ENCODE measurements at regions not wholly inside any gene's neighbourhood (a gene's known extent, or its start where the extent isn't known, plus 50 kb on each side); places are given as distances from the start of the nearest gene placed in this dataset.

GRCh38 chr21:18940791-18941190, 537.2 kb upstream of the TMPRSS15 start:
- Histone ChIP-seq H3K14ac (ENCODE audit: low read length) (no peak overlapping the region), H3K79me2 (ENCODE audit: control insufficient read depth, insufficient read depth, low read length, poor library complexity) (no peaks in the 10 kb centered on the region), H2BK120ac (ENCODE audit: insufficient read depth, low read length, poor library complexity) (no peak overlapping the region), H3K4me2 (ENCODE audit: low read length) (no peak overlapping the region), H2BK12ac (ENCODE audit: low read length) (no peak overlapping the region), H4K12ac (ENCODE audit: low read depth, low read length) (no peak overlapping the region), H4K91ac (ENCODE audit: low read depth, low read length) (no peak overlapping the region), H3K79me1 (ENCODE audit: low read length) (no peaks in the 10 kb centered on the region), H3K4me1 (ENCODE audit: control insufficient read depth in 1 of 2, insufficient read depth in 2 of 2, low read length in 2 of 2) (no peaks in the 10 kb centered on the region), H3K9ac (ENCODE audit: low read length) (no peak overlapping the region), H3K9me3 (ENCODE audit: insufficient read depth, low read depth, low read length) (peaks cover 2% of the 10 kb centered on the region), H2AFZ (ENCODE audit: insufficient read depth, low read length, poor library complexity) (no peak overlapping the region), H3K18ac (ENCODE audit: low read length) (no peak overlapping the region), H3K4me3 (ENCODE audit: low read depth, low read length) (no peak overlapping the region), H3K27ac (ENCODE audit: low read depth, low read length) (no peak overlapping the region), H3K27me3 (ENCODE audit: insufficient read depth, low read length) (no peaks in the 10 kb centered on the region), H3K23ac (ENCODE audit: low read length) (no peak overlapping the region), H2BK5ac (ENCODE audit: low read depth, low read length, poor library complexity) (no peak overlapping the region), H3K36me3 (ENCODE audit: control insufficient read depth in 1 of 2, insufficient read depth in 2 of 2, low read length in 2 of 2) (no peaks in the 10 kb centered on the region), H2AK5ac (ENCODE audit: low read length) (no peak overlapping the region), H3K4ac (ENCODE audit: low read depth, low read length) (no peak overlapping the region), H4K8ac (ENCODE audit: low read depth, low read length) (no peak overlapping the region)
- no CpG with 5 or more reads among the region's 4 CpGs for WGBS (ENCODE audit: extremely low coverage, insufficient coverage, insufficient read length)
- no peak for DNase-seq

GRCh38 chr21:18950045-18950740, 546.6 kb upstream of the TMPRSS15 start:
- H3K23ac ChIP-seq (ENCODE audit: low read length), result no peak overlapping the region
- H2AFZ ChIP-seq (ENCODE audit: insufficient read depth, low read length, poor library complexity), result no peak overlapping the region
- H4K8ac ChIP-seq (ENCODE audit: low read depth, low read length), result no peak overlapping the region
- H2AK5ac ChIP-seq (ENCODE audit: low read length), result no peak overlapping the region
- no peak overlapping the region for H3K4me3 ChIP-seq (ENCODE audit: low read depth, low read length)
- no peak overlapping the region for H3K14ac ChIP-seq (ENCODE audit: low read length)
- no peaks in the 10 kb centered on the region for H3K79me1 ChIP-seq (ENCODE audit: low read length)
- H3K79me2 ChIP-seq (ENCODE audit: control insufficient read depth, insufficient read depth, low read length, poor library complexity), result no peaks in the 10 kb centered on the region
- H3K9ac ChIP-seq (ENCODE audit: low read length), result no peak overlapping the region
- no peak overlapping the region for H3K18ac ChIP-seq (ENCODE audit: low read length)
- no peak overlapping the region for H3K27ac ChIP-seq (ENCODE audit: low read depth, low read length)
- H2BK12ac ChIP-seq (ENCODE audit: low read length), result no peak overlapping the region
- H3K4me2 ChIP-seq (ENCODE audit: low read length), result no peak overlapping the region
- DNase-seq, result no peak
- no peaks in the 10 kb centered on the region for H3K36me3 ChIP-seq (ENCODE audit: control insufficient read depth in 1 of 2, insufficient read depth in 2 of 2, low read length in 2 of 2)
- no peak overlapping the region for H3K4ac ChIP-seq (ENCODE audit: low read depth, low read length)
- no peaks in the 10 kb centered on the region for H3K27me3 ChIP-seq (ENCODE audit: insufficient read depth, low read length)
- no peak overlapping the region for H4K91ac ChIP-seq (ENCODE audit: low read depth, low read length)
- WGBS (ENCODE audit: extremely low coverage, insufficient coverage, insufficient read length), result no CpG with 5 or more reads among the region's 13 CpGs
- H3K9me3 ChIP-seq (ENCODE audit: insufficient read depth, low read depth, low read length), result peaks cover 1% of the 10 kb centered on the region
- no peak overlapping the region for H2BK5ac ChIP-seq (ENCODE audit: low read depth, low read length, poor library complexity)
- no peaks in the 10 kb centered on the region for H3K4me1 ChIP-seq (ENCODE audit: control insufficient read depth in 1 of 2, insufficient read depth in 2 of 2, low read length in 2 of 2)
- no peak overlapping the region for H2BK120ac ChIP-seq (ENCODE audit: insufficient read depth, low read length, poor library complexity)
- H4K12ac ChIP-seq (ENCODE audit: low read depth, low read length), result no peak overlapping the region

- no CpG with 5 or more reads among the region's 14 CpGs for WGBS (ENCODE audit: extremely low coverage, insufficient coverage, insufficient read length)
- H2BK5ac ChIP-seq (ENCODE audit: low read depth, low read length, poor library complexity), result no peak overlapping the region
- no peak overlapping the region for H3K9ac ChIP-seq (ENCODE audit: low read length)
- no peak overlapping the region for H4K8ac ChIP-seq (ENCODE audit: low read depth, low read length)
- no peaks in the 10 kb centered on the region for H3K36me3 ChIP-seq (ENCODE audit: control insufficient read depth in 1 of 2, insufficient read depth in 2 of 2, low read length in 2 of 2)
- no peak overlapping the region for H3K18ac ChIP-seq (ENCODE audit: low read length)
- no peak overlapping the region for H3K4ac ChIP-seq (ENCODE audit: low read depth, low read length)
- no peaks in the 10 kb centered on the region for H3K79me2 ChIP-seq (ENCODE audit: control insufficient read depth, insufficient read depth, low read length, poor library complexity)
- no peak overlapping the region for H2AK5ac ChIP-seq (ENCODE audit: low read length)
- no peak overlapping the region for H3K23ac ChIP-seq (ENCODE audit: low read length)
- no peak overlapping the region for H3K27ac ChIP-seq (ENCODE audit: low read depth, low read length)
- H3K4me3 ChIP-seq (ENCODE audit: low read depth, low read length), result no peak overlapping the region
- no peak overlapping the region for H2AFZ ChIP-seq (ENCODE audit: insufficient read depth, low read length, poor library complexity)
- DNase-seq, result peak in 1 of 2 donors; percentile 7
- H3K4me1 ChIP-seq (ENCODE audit: control insufficient read depth in 1 of 2, insufficient read depth in 2 of 2, low read length in 2 of 2), result no peaks in the 10 kb centered on the region
- no peak overlapping the region for H3K4me2 ChIP-seq (ENCODE audit: low read length)
- no peak overlapping the region for H2BK120ac ChIP-seq (ENCODE audit: insufficient read depth, low read length, poor library complexity)
- H2BK12ac ChIP-seq (ENCODE audit: low read length), result no peak overlapping the region
- H4K91ac ChIP-seq (ENCODE audit: low read depth, low read length), result no peak overlapping the region
- H3K79me1 ChIP-seq (ENCODE audit: low read length), result no peaks in the 10 kb centered on the region
- H3K14ac ChIP-seq (ENCODE audit: low read length), result no peak overlapping the region
- no peaks in the 10 kb centered on the region for H3K27me3 ChIP-seq (ENCODE audit: insufficient read depth, low read length)
- peaks cover 1% of the 10 kb centered on the region for H3K9me3 ChIP-seq (ENCODE audit: insufficient read depth, low read depth, low read length)
- H4K12ac ChIP-seq (ENCODE audit: low read depth, low read length), result no peak overlapping the region
These were observed 547.9 kb upstream of the TMPRSS15 start for GRCh38 chr21:18951271-18952038.

DNA sequence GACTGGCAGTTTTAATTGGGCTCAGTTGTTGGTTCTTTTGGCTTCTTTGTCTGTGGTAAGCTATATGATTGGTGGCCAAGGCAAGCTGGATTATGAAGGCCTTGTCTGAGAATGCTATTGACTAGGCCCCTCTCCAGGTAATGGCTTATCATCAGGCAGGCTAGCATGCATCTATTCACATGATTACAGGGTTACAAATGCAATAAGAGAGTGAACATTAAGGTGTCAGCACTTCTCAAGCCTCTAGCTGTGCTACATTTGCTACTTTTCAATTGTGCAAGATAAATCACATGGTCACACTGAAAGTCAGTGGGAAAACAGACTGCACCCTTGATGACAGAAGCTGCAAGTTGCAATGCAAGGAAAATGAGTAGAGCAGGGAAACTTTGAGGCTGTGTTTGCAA, 550.9 kb upstream of the TMPRSS15 start:
- DNase-seq, result no peak
- H3K14ac ChIP-seq (ENCODE audit: low read length), result no peak overlapping the region
- H2BK12ac ChIP-seq (ENCODE audit: low read length), result no peak overlapping the region
- H3K27ac ChIP-seq (ENCODE audit: low read depth, low read length), result no peak overlapping the region
- H3K9ac ChIP-seq (ENCODE audit: low read length), result peak overlapping the region; percentile 61
- no peak overlapping the region for H2AFZ ChIP-seq (ENCODE audit: insufficient read depth, low read length, poor library complexity)
- no peak overlapping the region for H4K8ac ChIP-seq (ENCODE audit: low read depth, low read length)
- no peaks in the 10 kb centered on the region for H3K36me3 ChIP-seq (ENCODE audit: control insufficient read depth in 1 of 2, insufficient read depth in 2 of 2, low read length in 2 of 2)
- no peak overlapping the region for H3K4ac ChIP-seq (ENCODE audit: low read depth, low read length)
- no peak overlapping the region for H3K18ac ChIP-seq (ENCODE audit: low read length)
- H3K79me1 ChIP-seq (ENCODE audit: low read length), result no peaks in the 10 kb centered on the region
- no peak overlapping the region for H2BK120ac ChIP-seq (ENCODE audit: insufficient read depth, low read length, poor library complexity)
- H3K4me2 ChIP-seq (ENCODE audit: low read length), result no peak overlapping the region
- no peak overlapping the region for H2AK5ac ChIP-seq (ENCODE audit: low read length)
- H3K4me3 ChIP-seq (ENCODE audit: low read depth, low read length), result no peak overlapping the region
- no peaks in the 10 kb centered on the region for H3K9me3 ChIP-seq (ENCODE audit: insufficient read depth, low read depth, low read length)
- no peak overlapping the region for H4K91ac ChIP-seq (ENCODE audit: low read depth, low read length)
- H3K4me1 ChIP-seq (ENCODE audit: control insufficient read depth in 1 of 2, insufficient read depth in 2 of 2, low read length in 2 of 2), result no peaks in the 10 kb centered on the region
- H3K23ac ChIP-seq (ENCODE audit: low read length), result peak overlapping the region; percentile 96
- no peaks in the 10 kb centered on the region for H3K27me3 ChIP-seq (ENCODE audit: insufficient read depth, low read length)
- H2BK5ac ChIP-seq (ENCODE audit: low read depth, low read length, poor library complexity), result no peak overlapping the region
- H3K79me2 ChIP-seq (ENCODE audit: control insufficient read depth, insufficient read depth, low read length, poor library complexity), result no peaks in the 10 kb centered on the region
- no peak overlapping the region for H4K12ac ChIP-seq (ENCODE audit: low read depth, low read length)
